Activated CD8-positive, alpha-beta T cell treated with anti-CD3 and anti-CD28 coated beads for 36 hours (primary cell): ENCODE measurements at regions not wholly inside any gene's neighbourhood (a gene's known extent, or its start where the extent isn't known, plus 50 kb on each side); places are given as distances from the start of the nearest gene placed in this dataset.

Experiments used
- ATAC-seq: fragments of 200-7000 bp; cut with Tn5 transposase; one replicate; pipeline ENCODE4 v1.10.0; 2021; ENCODE audit warnings: mild to moderate bottlenecking, moderate library complexity
- CTCF ChIA-PET: fragments of 350-600 bp; sonication (Branson Sonifier 250); formaldehyde crosslinking; loops from one replicate; lab custom pipeline; 2021; ENCODE audit warnings: antibody characterized with exemption; lab: Charles Lee
- POLR2A ChIA-PET: fragments of 350-600 bp; sonication (Branson Sonifier 250); formaldehyde crosslinking; loops from one replicate; lab custom pipeline; 2021; ENCODE audit warnings: antibody characterized with exemption; lab: Charles Lee
- DNase-seq: peaks from one replicate; pipeline ENCODE4 v3.0.0-alpha.2; 2020
- H3K27ac Mint-ChIP-seq: one replicate; pipeline ENCODE4 v1.8.0; 2021; ENCODE audit warnings: mild to moderate bottlenecking, mixed read lengths
- H3K27me3 Mint-ChIP-seq: one replicate; pipeline ENCODE4 v1.8.0; 2021; ENCODE audit warnings: mixed read lengths
- H3K36me3 Mint-ChIP-seq: one replicate; pipeline ENCODE4 v1.8.0; 2021; ENCODE audit warnings: low read depth, mixed read lengths
- H3K4me1 Mint-ChIP-seq: one replicate; pipeline ENCODE4 v1.8.0; 2021; ENCODE audit warnings: low read depth, mixed read lengths
- H3K4me3 Mint-ChIP-seq: one replicate; pipeline ENCODE4 v1.8.0; 2021; ENCODE audit warnings: mild to moderate bottlenecking, moderate library complexity, mixed read lengths
- H3K9me3 Mint-ChIP-seq: one replicate; pipeline ENCODE4 v1.8.0; 2021; ENCODE audit warnings: mixed read lengths
- intact Hi-C: fragments of 100-400 bp; cut with micrococcal nuclease; formaldehyde crosslinking; loops from one replicate; pipeline ENCODE4 v1.10.0; 2022
- TF ChIP-seq, protein P1 (sequence below): fragments of 200-600 bp; IDR thresholded peaks from one replicate; pipeline ENCODE4 v1.8.0; 2022; ENCODE audit warnings: antibody characterized with exemption, mild to moderate bottlenecking

DNA sequence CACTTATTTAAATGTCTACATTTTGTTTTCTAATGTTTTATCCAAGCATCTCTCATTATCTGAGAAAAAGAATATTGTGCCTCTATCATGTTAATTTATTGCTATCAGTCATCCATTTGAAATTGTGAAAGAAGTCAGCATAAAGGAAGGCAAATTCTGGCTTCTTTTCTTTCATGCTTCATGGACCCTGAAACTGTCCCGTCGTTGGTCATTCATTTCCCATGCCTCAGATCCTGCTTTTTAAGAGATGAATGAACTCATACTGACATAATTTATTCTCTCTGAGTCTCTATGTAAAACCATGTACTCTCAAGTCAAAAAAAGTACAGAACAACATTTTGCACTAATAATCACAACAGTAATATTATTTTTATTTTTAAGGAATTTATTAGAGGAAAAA is 2512.0 kb downstream of the PCDH9 start:
- intact Hi-C loops = no loop called here
- TF ChIP-seq, protein P1, sequence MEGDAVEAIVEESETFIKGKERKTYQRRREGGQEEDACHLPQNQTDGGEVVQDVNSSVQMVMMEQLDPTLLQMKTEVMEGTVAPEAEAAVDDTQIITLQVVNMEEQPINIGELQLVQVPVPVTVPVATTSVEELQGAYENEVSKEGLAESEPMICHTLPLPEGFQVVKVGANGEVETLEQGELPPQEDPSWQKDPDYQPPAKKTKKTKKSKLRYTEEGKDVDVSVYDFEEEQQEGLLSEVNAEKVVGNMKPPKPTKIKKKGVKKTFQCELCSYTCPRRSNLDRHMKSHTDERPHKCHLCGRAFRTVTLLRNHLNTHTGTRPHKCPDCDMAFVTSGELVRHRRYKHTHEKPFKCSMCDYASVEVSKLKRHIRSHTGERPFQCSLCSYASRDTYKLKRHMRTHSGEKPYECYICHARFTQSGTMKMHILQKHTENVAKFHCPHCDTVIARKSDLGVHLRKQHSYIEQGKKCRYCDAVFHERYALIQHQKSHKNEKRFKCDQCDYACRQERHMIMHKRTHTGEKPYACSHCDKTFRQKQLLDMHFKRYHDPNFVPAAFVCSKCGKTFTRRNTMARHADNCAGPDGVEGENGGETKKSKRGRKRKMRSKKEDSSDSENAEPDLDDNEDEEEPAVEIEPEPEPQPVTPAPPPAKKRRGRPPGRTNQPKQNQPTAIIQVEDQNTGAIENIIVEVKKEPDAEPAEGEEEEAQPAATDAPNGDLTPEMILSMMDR = no peak

DNA sequence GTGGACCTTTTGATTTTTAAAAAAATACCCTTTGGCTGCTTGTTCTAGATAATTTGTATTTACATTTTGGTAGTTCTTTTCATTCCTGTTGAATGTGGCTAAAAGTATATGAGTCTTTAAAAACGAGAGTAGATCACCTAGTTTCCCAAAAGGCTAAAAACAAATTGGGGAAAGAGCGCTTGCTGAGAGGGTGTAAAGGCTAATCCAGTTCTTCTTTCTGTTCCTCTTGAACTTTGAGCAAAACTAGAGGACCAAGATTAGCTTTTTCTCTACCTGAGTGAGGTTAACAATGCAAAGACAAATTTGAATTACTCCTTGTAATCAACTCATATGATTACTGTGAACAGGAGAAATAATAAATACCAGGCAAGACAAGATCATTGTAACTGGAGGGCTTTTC is 2513.2 kb downstream of the PCDH9 start:
- intact Hi-C loops = no loop called here
- ATAC-seq (no peak), DNase-seq (no peak)
- peaks cover 6% of the 10 kb centered on the region for H3K9me3 Mint-ChIP-seq
- no peak overlapping the region for H3K27ac Mint-ChIP-seq
- H3K27me3 Mint-ChIP-seq = no peaks in the 10 kb centered on the region
- CTCF ChIA-PET = no interaction called here
- H3K4me1 Mint-ChIP-seq = no peaks in the 10 kb centered on the region
- TF ChIP-seq, protein P1 = no peak
- no peaks in the 10 kb centered on the region for H3K36me3 Mint-ChIP-seq
- POLR2A ChIA-PET = no interaction called here
- H3K4me3 Mint-ChIP-seq = no peak overlapping the region

More for the DNA sequence above, 2512.0 kb downstream of the PCDH9 start:
- CTCF ChIA-PET = no interaction called here
- no peak overlapping the region for H3K4me3 Mint-ChIP-seq
- POLR2A ChIA-PET = no interaction called here
- H3K4me1 Mint-ChIP-seq = no peaks in the 10 kb centered on the region
- ATAC-seq (no peak), DNase-seq (no peak)
- H3K27ac Mint-ChIP-seq = no peak overlapping the region
- no peaks in the 10 kb centered on the region for H3K27me3 Mint-ChIP-seq
- H3K9me3 Mint-ChIP-seq = peaks cover 6% of the 10 kb centered on the region
- no peaks in the 10 kb centered on the region for H3K36me3 Mint-ChIP-seq

DNA sequence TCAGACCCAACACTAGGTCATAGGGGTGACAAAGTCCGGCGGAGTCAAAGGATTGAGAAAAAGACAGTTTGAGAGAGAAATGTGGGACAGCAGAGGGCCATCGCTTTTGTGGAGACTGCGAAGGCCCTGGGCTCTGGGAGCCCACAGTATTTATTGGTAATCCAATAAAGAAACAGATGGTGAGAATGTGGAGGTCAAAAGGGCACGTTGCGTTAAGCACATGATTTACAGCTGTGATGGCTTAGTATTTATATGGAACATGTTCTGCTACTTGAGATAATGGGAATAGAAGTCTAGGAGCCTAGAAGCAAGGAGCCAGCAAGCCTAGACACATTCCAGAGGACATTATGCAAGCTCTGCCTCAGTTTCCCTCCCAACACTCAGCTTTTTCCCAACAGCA is 2521.1 kb downstream of the PCDH9 start:
- no peak for DNase-seq
- intact Hi-C loops = no loop called here
- Mint-ChIP-seq H3K36me3 (no peaks in the 10 kb centered on the region), H3K4me3 (no peak overlapping the region), H3K27ac (no peak overlapping the region), H3K4me1 (no peaks in the 10 kb centered on the region), H3K27me3 (no peaks in the 10 kb centered on the region), H3K9me3 (peaks cover 15% of the 10 kb centered on the region)
- ChIA-PET POLR2A (no interaction called here), CTCF (no interaction called here)
- no peak for ATAC-seq
- TF ChIP-seq, protein P1 = no peak

DNA sequence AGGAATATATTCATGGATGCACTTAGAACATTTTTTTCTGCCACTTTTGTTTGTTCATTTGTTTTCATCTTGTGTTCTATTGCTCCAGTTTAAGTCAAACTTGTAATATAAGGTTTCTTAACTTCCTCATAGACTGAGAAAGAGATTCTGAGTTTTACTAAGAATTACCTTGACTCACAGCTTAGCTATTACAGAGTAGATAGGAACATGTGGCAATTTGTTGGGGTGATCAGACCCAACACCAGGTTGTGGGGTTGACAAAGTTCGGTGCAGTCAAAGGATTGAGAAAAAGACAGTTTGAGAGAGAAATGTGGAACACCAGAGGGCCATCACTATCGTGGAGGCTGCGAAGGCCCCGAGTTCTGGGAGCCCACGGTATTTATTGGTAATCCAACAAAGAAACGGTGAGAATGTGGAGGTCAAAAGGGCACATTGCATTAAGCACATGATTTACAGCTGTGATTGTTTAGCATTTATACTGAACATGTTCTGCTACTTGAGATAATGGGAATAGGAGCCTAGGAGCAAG is 2526.0 kb downstream of the PCDH9 start:
- no peaks in the 10 kb centered on the region for H3K4me1 Mint-ChIP-seq
- POLR2A ChIA-PET = no interaction called here
- no peaks in the 10 kb centered on the region for H3K36me3 Mint-ChIP-seq
- no peaks in the 10 kb centered on the region for H3K27me3 Mint-ChIP-seq
- CTCF ChIA-PET = no interaction called here
- TF ChIP-seq, protein P1 = no peak
- no peak overlapping the region for H3K27ac Mint-ChIP-seq
- intact Hi-C loops = no loop called here
- ATAC-seq (no peak), DNase-seq (no peak)
- peaks cover 13% of the 10 kb centered on the region for H3K9me3 Mint-ChIP-seq
- H3K4me3 Mint-ChIP-seq = no peak overlapping the region

DNA sequence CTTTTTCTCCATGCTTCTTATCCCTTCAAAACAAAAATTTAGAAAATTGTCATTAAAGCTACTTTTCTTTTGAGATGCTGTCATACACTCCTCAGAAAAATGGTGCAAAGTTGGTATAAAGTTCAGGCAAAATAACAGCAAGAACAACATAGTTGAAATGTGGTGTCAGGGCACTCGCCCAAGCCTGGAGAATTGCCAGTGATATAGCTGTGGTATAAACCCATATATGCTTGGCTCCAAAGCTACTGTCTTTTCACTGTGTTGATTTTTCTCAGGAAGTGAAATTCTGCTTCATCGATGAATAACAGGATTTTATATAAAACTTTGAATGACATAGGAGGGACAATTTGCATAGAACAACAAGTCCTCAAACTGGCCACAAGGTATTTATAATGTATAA is 2532.9 kb downstream of the PCDH9 start:
- ChIA-PET POLR2A (no interaction called here), CTCF (no interaction called here)
- DNase-seq (no peak), ATAC-seq (no peak)
- Mint-ChIP-seq H3K27me3 (no peaks in the 10 kb centered on the region), H3K4me1 (no peaks in the 10 kb centered on the region), H3K4me3 (no peak overlapping the region), H3K9me3 (peaks cover 10% of the 10 kb centered on the region), H3K27ac (no peak overlapping the region), H3K36me3 (no peaks in the 10 kb centered on the region)
- intact Hi-C loops = no loop called here
- TF ChIP-seq, protein P1 = no peak
